Brain microvascular endothelial cell (primary cell): ENCODE measurements at regions not wholly inside any gene's neighbourhood (a gene's known extent, or its start where the extent isn't known, plus 50 kb on each side); places are given as distances from the start of the nearest gene placed in this dataset.

ENCODE experiments used
- DNase-seq: peaks from one replicate; pipeline ENCODE4 v3.0.0-alpha.2; 2020
- H3K27ac ChIP-seq: fragments of 250-450 bp; sonication (Bioruptor Pico); 2 replicates; pipeline ENCODE4 v1.5.1; 2020; ENCODE audit warnings: mild to moderate bottlenecking, moderate library complexity
- H3K27me3 ChIP-seq: fragments of 250-450 bp; sonication (Bioruptor Pico); replicated peaks from 2 replicates; pipeline ENCODE4 v1.5.1; 2020; ENCODE audit warnings: mild to moderate bottlenecking
- H3K36me3 ChIP-seq: fragments of 250-450 bp; sonication (Bioruptor Pico); replicated peaks from 2 replicates; pipeline ENCODE4 v1.5.1; 2020; ENCODE audit warnings: mild to moderate bottlenecking
- H3K4me3 ChIP-seq: 2 replicates; pipeline ENCODE4 v1.5.1; 2011; ENCODE audit warnings: low read depth, mild to moderate bottlenecking, control low read depth, low read length, moderate library complexity
- in situ Hi-C: cut with HindIII; loops from 2 replicates; pipeline ENCODE4 v1.10.0; 2017; ENCODE audit warnings: low sequenced_read_pairs, low pct_ligation_motif_present
- TF ChIP-seq, protein P1 (sequence below): IDR thresholded peaks from 2 replicates; pipeline ENCODE4 v1.5.1; 2011; ENCODE audit warnings: low read depth, mild to moderate bottlenecking, moderate library complexity, low read length, control low read depth, inconsistent platforms; ENCODE audit errors: missing control alignments

DNA sequence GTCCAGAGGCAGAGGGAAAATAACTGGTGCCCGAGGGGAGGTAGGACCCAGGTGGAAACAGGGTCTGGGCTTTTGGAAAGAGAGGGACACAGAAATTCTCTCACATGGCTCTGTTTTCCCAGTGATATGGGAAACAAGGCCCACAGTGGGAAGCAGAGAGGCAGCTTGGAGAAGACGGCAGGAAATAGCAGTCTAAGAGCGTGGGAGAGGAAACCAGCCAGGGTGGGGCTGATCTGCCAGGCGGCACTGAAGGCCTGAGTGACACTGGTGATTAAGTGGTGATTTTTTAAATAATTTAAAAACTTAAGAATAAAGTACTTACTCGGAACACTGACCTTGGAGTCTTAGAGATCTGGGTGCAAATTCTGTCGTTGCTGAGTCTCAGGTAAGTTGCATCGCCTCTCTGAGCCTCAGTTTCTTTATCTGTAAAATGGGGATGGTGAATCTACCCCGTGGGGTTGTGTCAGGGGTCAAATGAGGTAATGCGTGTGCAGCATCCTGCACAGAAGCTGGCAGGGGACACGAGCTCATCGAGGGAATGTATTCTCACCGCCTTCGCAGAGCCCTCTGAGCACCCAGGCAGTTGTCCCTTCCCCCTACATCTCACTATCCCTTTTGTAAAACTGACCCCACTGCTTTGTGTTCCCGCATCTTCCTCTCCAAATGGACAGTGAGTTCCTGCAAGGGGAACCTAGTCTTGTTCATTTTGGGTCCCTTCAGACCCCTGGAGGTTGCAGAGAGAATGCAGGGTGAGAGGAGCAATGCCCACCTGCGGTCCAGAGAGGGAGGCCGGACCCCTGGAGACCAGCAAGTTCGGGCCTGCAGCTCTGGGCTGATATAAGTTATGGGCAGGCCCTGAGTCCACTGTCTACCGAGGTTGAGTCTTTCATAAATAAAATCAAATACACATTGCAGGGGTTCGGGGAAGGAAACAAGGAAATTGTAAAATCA, 228.6 kb upstream of the PMEPA1 start:
- in situ Hi-C loops = no loop called here
- peak; percentile 11 for DNase-seq
- TF ChIP-seq, protein P1, sequence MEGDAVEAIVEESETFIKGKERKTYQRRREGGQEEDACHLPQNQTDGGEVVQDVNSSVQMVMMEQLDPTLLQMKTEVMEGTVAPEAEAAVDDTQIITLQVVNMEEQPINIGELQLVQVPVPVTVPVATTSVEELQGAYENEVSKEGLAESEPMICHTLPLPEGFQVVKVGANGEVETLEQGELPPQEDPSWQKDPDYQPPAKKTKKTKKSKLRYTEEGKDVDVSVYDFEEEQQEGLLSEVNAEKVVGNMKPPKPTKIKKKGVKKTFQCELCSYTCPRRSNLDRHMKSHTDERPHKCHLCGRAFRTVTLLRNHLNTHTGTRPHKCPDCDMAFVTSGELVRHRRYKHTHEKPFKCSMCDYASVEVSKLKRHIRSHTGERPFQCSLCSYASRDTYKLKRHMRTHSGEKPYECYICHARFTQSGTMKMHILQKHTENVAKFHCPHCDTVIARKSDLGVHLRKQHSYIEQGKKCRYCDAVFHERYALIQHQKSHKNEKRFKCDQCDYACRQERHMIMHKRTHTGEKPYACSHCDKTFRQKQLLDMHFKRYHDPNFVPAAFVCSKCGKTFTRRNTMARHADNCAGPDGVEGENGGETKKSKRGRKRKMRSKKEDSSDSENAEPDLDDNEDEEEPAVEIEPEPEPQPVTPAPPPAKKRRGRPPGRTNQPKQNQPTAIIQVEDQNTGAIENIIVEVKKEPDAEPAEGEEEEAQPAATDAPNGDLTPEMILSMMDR = peak; percentile 52
- H3K27me3 ChIP-seq = no peaks in the 10 kb centered on the region
- no peak overlapping the region for H3K4me3 ChIP-seq
- H3K27ac ChIP-seq = no peak overlapping the region
- no peaks in the 10 kb centered on the region for H3K36me3 ChIP-seq

DNA sequence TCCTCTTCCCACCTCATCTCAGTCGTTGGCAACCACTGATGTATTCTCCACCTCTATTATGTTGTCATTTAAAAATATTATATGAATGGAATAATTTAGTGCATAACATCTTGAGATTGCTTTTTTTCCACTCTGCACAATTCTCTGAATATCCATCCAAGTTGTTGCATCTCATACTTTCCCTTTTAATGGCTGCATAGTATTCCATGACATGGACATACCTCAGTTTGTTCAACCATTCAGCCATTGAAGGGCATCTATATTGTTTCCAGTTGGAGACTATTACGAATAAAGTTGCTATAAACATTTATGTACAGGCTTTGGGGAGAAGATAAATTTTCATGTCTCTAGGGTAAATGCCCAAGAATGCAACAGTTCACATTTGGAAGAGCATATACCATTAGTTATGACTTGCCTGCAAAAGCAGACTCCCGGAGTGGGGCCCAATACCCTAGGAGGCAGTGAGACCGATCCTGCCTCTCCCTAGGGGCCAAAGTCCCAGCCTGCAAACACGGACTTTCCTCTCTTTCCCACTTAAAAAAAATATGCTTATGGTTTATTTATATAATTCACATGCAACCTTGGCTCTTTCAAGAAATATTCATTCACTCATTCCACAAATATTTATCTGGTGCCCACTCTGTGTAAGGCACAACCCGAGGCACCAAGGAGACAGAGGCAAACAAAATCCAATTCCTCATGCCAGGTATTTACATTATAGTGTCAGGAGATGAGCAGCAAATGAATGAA, 227.0 kb upstream of the PMEPA1 start:
- in situ Hi-C loops = no loop called here
- TF ChIP-seq, protein P1 = no peak
- Histone ChIP-seq H3K27ac (no peak overlapping the region), H3K36me3 (no peaks in the 10 kb centered on the region), H3K4me3 (no peak overlapping the region), H3K27me3 (no peaks in the 10 kb centered on the region)
- DNase-seq = no peak

DNA sequence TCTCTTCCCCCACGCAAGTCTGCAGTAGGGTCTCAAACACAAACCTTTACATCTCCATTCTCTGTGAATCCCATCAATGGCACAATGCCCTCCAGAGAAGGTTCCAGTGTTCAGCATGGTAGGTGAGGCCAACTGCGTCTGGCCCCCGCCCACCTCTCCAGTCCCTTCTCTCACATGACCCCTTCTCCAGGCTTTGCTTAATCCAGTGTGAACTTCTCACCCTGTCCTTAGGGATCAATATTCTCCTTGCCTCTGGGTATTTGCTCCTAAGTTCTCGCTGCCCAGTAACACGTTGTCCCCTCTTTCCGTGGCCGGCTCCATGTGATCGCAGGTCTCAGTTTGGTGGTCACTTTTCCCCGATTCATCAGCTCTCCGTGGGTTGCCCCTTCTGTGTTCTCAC, 225.1 kb upstream of the PMEPA1 start:
- Histone ChIP-seq H3K36me3 (no peaks in the 10 kb centered on the region), H3K27me3 (no peaks in the 10 kb centered on the region), H3K4me3 (no peak overlapping the region), H3K27ac (no peak overlapping the region)
- TF ChIP-seq, protein P1 = no peak
- DNase-seq = no peak
- in situ Hi-C loops = no loop called here

DNA sequence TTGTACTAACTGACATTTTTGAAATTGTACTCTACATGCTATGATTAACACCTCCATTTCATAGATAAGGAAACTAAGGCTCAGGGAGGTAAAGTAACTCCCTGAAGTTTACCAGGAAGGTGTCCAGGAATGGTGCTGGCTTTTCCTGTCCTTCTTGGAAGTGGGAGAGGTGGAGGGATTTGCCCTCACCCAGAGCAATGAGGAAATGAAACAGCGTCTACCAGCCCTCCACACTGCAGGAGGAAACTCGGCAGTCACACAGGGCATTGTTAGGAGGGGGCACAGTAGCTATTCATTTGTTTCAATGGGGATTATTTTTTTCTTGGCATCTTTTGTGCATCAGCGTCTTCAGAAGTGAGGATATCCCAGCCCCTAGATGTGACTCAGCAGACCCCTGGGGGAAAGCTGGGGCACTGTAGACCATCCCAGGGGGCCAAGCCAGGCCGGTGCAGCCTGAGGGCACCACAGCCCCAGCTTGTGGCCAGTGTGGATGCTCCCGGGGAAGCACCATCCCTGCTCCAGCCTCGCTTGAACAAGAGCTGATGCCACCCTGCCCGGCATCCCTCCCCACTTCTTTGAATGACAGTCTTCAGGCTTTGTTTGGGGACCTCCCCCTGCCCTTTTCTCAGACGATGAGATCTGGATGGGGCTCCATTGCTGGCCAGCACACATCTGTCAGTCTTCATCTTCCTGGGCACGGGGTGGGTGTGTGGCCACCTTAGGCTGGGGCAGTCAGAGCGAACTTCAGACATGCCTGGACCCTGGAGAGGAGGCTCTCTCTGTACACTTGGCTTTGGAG, 224.4 kb upstream of the PMEPA1 start:
- TF ChIP-seq, protein P1 = peak; percentile 13
- Histone ChIP-seq H3K36me3 (no peaks in the 10 kb centered on the region), H3K4me3 (no peak overlapping the region), H3K27ac (no peak overlapping the region), H3K27me3 (no peaks in the 10 kb centered on the region)
- in situ Hi-C loops = no loop called here
- DNase-seq = no peak

DNA sequence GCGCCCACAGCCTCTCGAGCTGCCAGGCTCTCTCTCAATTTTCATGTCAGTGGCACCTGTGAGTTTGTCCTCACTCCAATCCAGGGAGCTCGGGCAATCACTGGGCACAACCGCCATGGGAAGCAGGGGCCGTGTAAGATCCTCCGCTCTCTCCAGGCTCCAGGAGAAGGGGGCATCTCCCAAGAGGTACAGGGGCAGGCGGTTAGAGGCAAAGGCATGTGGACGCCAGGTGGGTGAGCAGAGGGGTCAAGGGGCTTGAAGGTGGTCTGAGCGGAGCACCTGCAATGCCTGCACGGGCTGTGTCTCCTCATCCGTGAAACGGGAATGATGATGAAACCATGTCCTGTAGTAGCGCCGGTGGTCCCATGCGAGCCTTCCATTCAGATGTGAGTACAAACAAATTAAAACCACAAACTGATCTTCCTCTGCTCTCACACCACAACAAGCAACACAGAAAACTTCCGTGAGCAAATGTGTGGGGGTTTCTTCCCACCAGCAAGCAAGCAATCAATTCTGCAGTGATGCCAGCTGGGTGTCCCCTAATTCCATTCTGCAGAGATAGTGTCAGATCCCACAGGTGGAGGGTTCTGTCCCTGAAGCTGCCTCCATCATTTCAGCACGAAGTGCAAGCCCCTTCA, 222.5 kb upstream of the PMEPA1 start:
- no peak for DNase-seq
- H3K27ac ChIP-seq = no peak overlapping the region
- in situ Hi-C loops = no loop called here
- H3K36me3 ChIP-seq = no peaks in the 10 kb centered on the region
- no peak overlapping the region for H3K4me3 ChIP-seq
- no peaks in the 10 kb centered on the region for H3K27me3 ChIP-seq
- TF ChIP-seq, protein P1 = no peak
